ENCODE measurements at regions not wholly inside any gene's neighbourhood (a gene's known extent, or its start where the extent isn't known, plus 50 kb on each side); places are given as distances from the start of the nearest gene placed in this dataset.

GRCh38 chr6:21382821-21383449 lies 210.6 kb upstream of the SOX4 start:
- H3K4me3 ChIP-seq (ENCODE audit: control insufficient read depth, low read depth, low read length), result no peak overlapping the region
- DNase-seq (ENCODE audit: low read depth), result no peak
- TF ChIP-seq CTCF (IDR thresholded peaks at IDR 0.05; ENCODE audit: control insufficient read depth, insufficient read depth, low read depth, low read length, missing control alignments), result no peak

- no peak for TF ChIP-seq CTCF (IDR thresholded peaks at IDR 0.05; ENCODE audit: control insufficient read depth, insufficient read depth, low read depth, low read length, missing control alignments)
- no peak overlapping the region for H3K4me3 ChIP-seq (ENCODE audit: control insufficient read depth, low read depth, low read length)
- no peak for DNase-seq (ENCODE audit: low read depth)
These were observed 210.0 kb upstream of the SOX4 start for GRCh38 chr6:21383450-21384085.

GRCh38 chr6:21384216-21384615 lies 209.3 kb upstream of the SOX4 start:
- peak; percentile 61 for DNase-seq (ENCODE audit: low read depth)
- no peak overlapping the region for H3K4me3 ChIP-seq (ENCODE audit: control insufficient read depth, low read depth, low read length)
- no peak for TF ChIP-seq CTCF (IDR thresholded peaks at IDR 0.05; ENCODE audit: control insufficient read depth, insufficient read depth, low read depth, low read length, missing control alignments)

GRCh38 chr6:21386744-21387143 lies 206.8 kb upstream of the SOX4 start:
- TF ChIP-seq CTCF (IDR thresholded peaks at IDR 0.05; ENCODE audit: control insufficient read depth, insufficient read depth, low read depth, low read length, missing control alignments), result no peak
- no peak overlapping the region for H3K4me3 ChIP-seq (ENCODE audit: control insufficient read depth, low read depth, low read length)
- DNase-seq (ENCODE audit: low read depth), result no peak

- H3K4me3 ChIP-seq (ENCODE audit: control insufficient read depth, low read depth, low read length), result no peak overlapping the region
- TF ChIP-seq CTCF (IDR thresholded peaks at IDR 0.05; ENCODE audit: control insufficient read depth, insufficient read depth, low read depth, low read length, missing control alignments), result no peak
- DNase-seq (ENCODE audit: low read depth), result no peak
These were observed 202.9 kb upstream of the SOX4 start for GRCh38 chr6:21390532-21391213.

- H3K4me3 ChIP-seq (ENCODE audit: control insufficient read depth, low read depth, low read length), result no peak overlapping the region
- no peak for DNase-seq (ENCODE audit: low read depth)
- no peak for TF ChIP-seq CTCF (IDR thresholded peaks at IDR 0.05; ENCODE audit: control insufficient read depth, insufficient read depth, low read depth, low read length, missing control alignments)
These were observed 201.4 kb upstream of the SOX4 start for GRCh38 chr6:21392177-21392576.
